ENCODE measurements at regions not wholly inside any gene's neighbourhood (a gene's known extent, or its start where the extent isn't known, plus 50 kb on each side); places are given as distances from the start of the nearest gene placed in this dataset.

- Histone ChIP-seq H4K20me1 (ENCODE audit: control insufficient read depth, insufficient read depth, low read depth, low read length) (no peaks in the 10 kb centered on the region), H3K9me3 (ENCODE audit: control insufficient read depth, insufficient read depth, low read length) (no peaks in the 10 kb centered on the region), H3K27ac (ENCODE audit: low read depth, low read length) (no peak overlapping the region), H3K4me1 (ENCODE audit: control insufficient read depth, low read length) (no peaks in the 10 kb centered on the region), H3K79me2 (ENCODE audit: control insufficient read depth, low read length) (no peaks in the 10 kb centered on the region), H3K9me2 (replicated peaks; ENCODE audit: control insufficient read depth, low read length) (no peaks in the 10 kb centered on the region), H3K4me3 (ENCODE audit: low read length) (no peak overlapping the region), H3F3A (ENCODE audit: control insufficient read depth, insufficient read depth) (no peaks in the 10 kb centered on the region), H3K27me3 (ENCODE audit: control insufficient read depth, low read length) (no peaks in the 10 kb centered on the region), H3K4me2 (ENCODE audit: low read length) (no peak overlapping the region), H3K36me3 (ENCODE audit: control insufficient read depth, low read length) (no peaks in the 10 kb centered on the region)
- no peak for TF ChIP-seq EZH2phosphoT487 (IDR thresholded peaks at IDR 0.05; ENCODE audit: borderline replicate concordance, low read length)
- TF ChIP-seq CTCF (IDR thresholded peaks at IDR 0.05; ENCODE audit: low read depth, low read length, poor library complexity, severe bottlenecking) = no peak
Observed at GRCh38 chr6:134603561-134603960, 285.6 kb upstream of the SGK1 start.

- Histone ChIP-seq H3F3A (ENCODE audit: control insufficient read depth, insufficient read depth) (no peaks in the 10 kb centered on the region), H4K20me1 (ENCODE audit: control insufficient read depth, insufficient read depth, low read depth, low read length) (no peaks in the 10 kb centered on the region), H3K27ac (ENCODE audit: low read depth, low read length) (no peak overlapping the region), H3K79me2 (ENCODE audit: control insufficient read depth, low read length) (no peaks in the 10 kb centered on the region), H3K9me2 (replicated peaks; ENCODE audit: control insufficient read depth, low read length) (no peaks in the 10 kb centered on the region), H3K4me2 (ENCODE audit: low read length) (no peak overlapping the region), H3K4me3 (ENCODE audit: low read length) (no peak overlapping the region), H3K4me1 (ENCODE audit: control insufficient read depth, low read length) (no peaks in the 10 kb centered on the region), H3K27me3 (ENCODE audit: control insufficient read depth, low read length) (no peaks in the 10 kb centered on the region), H3K36me3 (ENCODE audit: control insufficient read depth, low read length) (no peaks in the 10 kb centered on the region), H3K9me3 (ENCODE audit: control insufficient read depth, insufficient read depth, low read length) (no peaks in the 10 kb centered on the region)
- TF ChIP-seq CTCF (IDR thresholded peaks at IDR 0.05; ENCODE audit: low read depth, low read length, poor library complexity, severe bottlenecking) (no peak), EZH2phosphoT487 (IDR thresholded peaks at IDR 0.05; ENCODE audit: borderline replicate concordance, low read length) (no peak)
Observed at GRCh38 chr6:134602123-134602522, 284.2 kb upstream of the SGK1 start.

GRCh38 chr6:134600671-134601070, 282.8 kb upstream of the SGK1 start:
- Histone ChIP-seq H3K4me3 (ENCODE audit: low read length) (no peak overlapping the region), H3K27ac (ENCODE audit: low read depth, low read length) (no peak overlapping the region), H3F3A (ENCODE audit: control insufficient read depth, insufficient read depth) (no peaks in the 10 kb centered on the region), H3K36me3 (ENCODE audit: control insufficient read depth, low read length) (no peaks in the 10 kb centered on the region), H3K4me1 (ENCODE audit: control insufficient read depth, low read length) (no peaks in the 10 kb centered on the region), H3K9me2 (replicated peaks; ENCODE audit: control insufficient read depth, low read length) (no peaks in the 10 kb centered on the region), H3K9me3 (ENCODE audit: control insufficient read depth, insufficient read depth, low read length) (no peaks in the 10 kb centered on the region), H3K4me2 (ENCODE audit: low read length) (no peak overlapping the region), H4K20me1 (ENCODE audit: control insufficient read depth, insufficient read depth, low read depth, low read length) (no peaks in the 10 kb centered on the region), H3K27me3 (ENCODE audit: control insufficient read depth, low read length) (no peaks in the 10 kb centered on the region), H3K79me2 (ENCODE audit: control insufficient read depth, low read length) (no peaks in the 10 kb centered on the region)
- TF ChIP-seq CTCF (IDR thresholded peaks at IDR 0.05; ENCODE audit: low read depth, low read length, poor library complexity, severe bottlenecking) (no peak), EZH2phosphoT487 (IDR thresholded peaks at IDR 0.05; ENCODE audit: borderline replicate concordance, low read length) (no peak)

- Histone ChIP-seq H3K9me2 (replicated peaks; ENCODE audit: control insufficient read depth, low read length) (no peaks in the 10 kb centered on the region), H3K4me2 (ENCODE audit: low read length) (no peak overlapping the region), H3K27me3 (ENCODE audit: control insufficient read depth, low read length) (no peaks in the 10 kb centered on the region), H3K4me1 (ENCODE audit: control insufficient read depth, low read length) (no peaks in the 10 kb centered on the region), H4K20me1 (ENCODE audit: control insufficient read depth, insufficient read depth, low read depth, low read length) (no peaks in the 10 kb centered on the region), H3K27ac (ENCODE audit: low read depth, low read length) (no peak overlapping the region), H3K79me2 (ENCODE audit: control insufficient read depth, low read length) (no peaks in the 10 kb centered on the region), H3K4me3 (ENCODE audit: low read length) (no peak overlapping the region), H3F3A (ENCODE audit: control insufficient read depth, insufficient read depth) (no peaks in the 10 kb centered on the region), H3K36me3 (ENCODE audit: control insufficient read depth, low read length) (no peaks in the 10 kb centered on the region), H3K9me3 (ENCODE audit: control insufficient read depth, insufficient read depth, low read length) (no peaks in the 10 kb centered on the region)
- TF ChIP-seq CTCF (IDR thresholded peaks at IDR 0.05; ENCODE audit: low read depth, low read length, poor library complexity, severe bottlenecking) = no peak
- TF ChIP-seq EZH2phosphoT487 (IDR thresholded peaks at IDR 0.05; ENCODE audit: borderline replicate concordance, low read length) = no peak
Observed at GRCh38 chr6:134599079-134599478, 281.2 kb upstream of the SGK1 start.

Data from DOHH2 (cell line).